Prostate gland (tissue), 2 donors: ENCODE measurements at regions not wholly inside any gene's neighbourhood (a gene's known extent, or its start where the extent isn't known, plus 50 kb on each side); places are given as distances from the start of the nearest gene placed in this dataset.

Source experiments
- DNase-seq: peaks from one replicate; pipeline ENCODE4 v3.0.0-alpha.2; 2019; ENCODE audit warnings: low spot score
- H3K27ac ChIP-seq, 2 donors: fragments of 200-600 bp; sonication (generic); 2 replicates each; pipeline ENCODE4 v1.5.1; 2017 to 2019
- H3K27me3 ChIP-seq: fragments of 200-600 bp; sonication (generic); replicated peaks from 2 replicates; pipeline ENCODE4 v1.5.1; 2019; ENCODE audit not compliant: insufficient read depth
- H3K36me3 ChIP-seq, 2 donors: fragments of 200-600 bp; sonication (generic); 1 replicate in 1 of 2; 2 replicates in 1 of 2; pipeline versions ENCODE4 v1.5.1 to v1.8.1; 2017 to 2019
- H3K4me1 ChIP-seq: fragments of 200-600 bp; sonication (generic); replicated peaks from 2 replicates; pipeline ENCODE4 v1.5.1; 2019
- H3K4me3 ChIP-seq, 2 donors: fragments of 200-600 bp; sonication (generic); 2 replicates each; pipeline ENCODE4 v1.5.1; 2017 to 2019
- H3K9me3 ChIP-seq: fragments of 200-600 bp; sonication (generic); 2 replicates; pipeline ENCODE4 v1.5.1; 2017
- POLR2A ChIP-seq: fragments of 450-650 bp; IDR thresholded peaks from one replicate; pipeline ENCODE4 v1.6.1; 2016; ENCODE audit warnings: antibody characterized with exemption, mild to moderate bottlenecking
- POLR2AphosphoS5 ChIP-seq: sonication (generic); formaldehyde crosslinking; IDR thresholded peaks from one replicate; pipeline ENCODE4 v1.6.1; 2017; ENCODE audit warnings: antibody characterized with exemption
- WGBS: methylation state at CpG from one replicate; pipeline ENCODE4 v1.1.5; 2018; 5-methylcytosine and 5-hydroxymethylcytosine counted together
- intact Hi-C: fragments of 100-400 bp; cut with DNase I; formaldehyde crosslinking; loops from one replicate; pipeline ENCODE4 v1.14.2; 2022
- TF ChIP-seq, protein P1 (sequence below), 4 experiments: fragments of 200-600 bp in 2 of 4; fragments of 450-650 bp in 2 of 4; sonication (generic) in 2 of 4; IDR thresholded peaks; 1 replicate in 3 of 4; 2 replicates in 1 of 4; pipeline ENCODE4 v1.5.1; 2016 to 2019; ENCODE audit warnings: antibody characterized with exemption in 4 of 4, mild to moderate bottlenecking in 2 of 4, moderate library complexity in 2 of 4

- intact Hi-C loops = no loop called here
- no peaks in the 10 kb centered on the region for H3K4me1 ChIP-seq
- H3K27me3 ChIP-seq = no peaks in the 10 kb centered on the region
- no peak for DNase-seq
- H3K4me3 ChIP-seq = no peak overlapping the region
- TF ChIP-seq POLR2A = no peak
- TF ChIP-seq, protein P1, sequence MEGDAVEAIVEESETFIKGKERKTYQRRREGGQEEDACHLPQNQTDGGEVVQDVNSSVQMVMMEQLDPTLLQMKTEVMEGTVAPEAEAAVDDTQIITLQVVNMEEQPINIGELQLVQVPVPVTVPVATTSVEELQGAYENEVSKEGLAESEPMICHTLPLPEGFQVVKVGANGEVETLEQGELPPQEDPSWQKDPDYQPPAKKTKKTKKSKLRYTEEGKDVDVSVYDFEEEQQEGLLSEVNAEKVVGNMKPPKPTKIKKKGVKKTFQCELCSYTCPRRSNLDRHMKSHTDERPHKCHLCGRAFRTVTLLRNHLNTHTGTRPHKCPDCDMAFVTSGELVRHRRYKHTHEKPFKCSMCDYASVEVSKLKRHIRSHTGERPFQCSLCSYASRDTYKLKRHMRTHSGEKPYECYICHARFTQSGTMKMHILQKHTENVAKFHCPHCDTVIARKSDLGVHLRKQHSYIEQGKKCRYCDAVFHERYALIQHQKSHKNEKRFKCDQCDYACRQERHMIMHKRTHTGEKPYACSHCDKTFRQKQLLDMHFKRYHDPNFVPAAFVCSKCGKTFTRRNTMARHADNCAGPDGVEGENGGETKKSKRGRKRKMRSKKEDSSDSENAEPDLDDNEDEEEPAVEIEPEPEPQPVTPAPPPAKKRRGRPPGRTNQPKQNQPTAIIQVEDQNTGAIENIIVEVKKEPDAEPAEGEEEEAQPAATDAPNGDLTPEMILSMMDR (IDR thresholded peaks at IDR 0.05) = no peak
- no peak for TF ChIP-seq POLR2AphosphoS5
- no peaks in the 10 kb centered on the region for H3K36me3 ChIP-seq
- H3K9me3 ChIP-seq = no peaks in the 10 kb centered on the region
- no peak overlapping the region for H3K27ac ChIP-seq
- 93% methylated on average over 19 of the region's 19 CpGs for WGBS
Observed at GRCh38 chr2:6495466-6495865, 370.2 kb downstream of the CMPK2 start.

DNA sequence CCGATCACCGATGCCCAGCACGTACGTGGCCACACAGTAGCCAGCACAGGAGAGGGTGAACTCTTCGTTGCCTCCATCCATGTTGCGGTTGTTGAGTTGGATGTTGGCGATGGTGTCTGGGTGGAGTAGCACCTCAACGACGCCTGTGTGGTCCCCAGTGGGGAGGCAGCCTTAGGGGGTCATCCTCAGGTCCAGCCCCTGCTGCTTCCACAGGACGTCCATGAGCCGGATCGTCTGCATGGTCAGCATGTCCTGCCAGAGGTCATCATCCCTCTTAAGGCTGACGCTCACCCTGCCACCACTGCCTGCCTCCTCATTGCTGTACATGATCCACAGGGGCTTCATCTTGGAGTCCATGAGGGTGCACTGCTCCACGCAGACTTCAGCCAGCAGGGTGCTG, 369.3 kb downstream of the CMPK2 start:
- no peak overlapping the region for H3K4me3 ChIP-seq
- DNase-seq = no peak
- TF ChIP-seq, protein P1 (IDR thresholded peaks at IDR 0.05) = no peak
- TF ChIP-seq POLR2A (no peak), POLR2AphosphoS5 (no peak)
- H3K27me3 ChIP-seq = no peaks in the 10 kb centered on the region
- H3K27ac ChIP-seq = no peak overlapping the region
- intact Hi-C loops = no loop called here
- no peaks in the 10 kb centered on the region for H3K9me3 ChIP-seq
- 95% methylated on average over 14 of the region's 14 CpGs for WGBS
- H3K36me3 ChIP-seq = no peaks in the 10 kb centered on the region
- H3K4me1 ChIP-seq = no peaks in the 10 kb centered on the region

GRCh38 chr2:6497048-6497447, 368.7 kb downstream of the CMPK2 start:
- intact Hi-C loops = no loop called here
- Histone ChIP-seq H3K27me3 (no peaks in the 10 kb centered on the region), H3K4me1 (no peaks in the 10 kb centered on the region), H3K27ac (no peak overlapping the region), H3K4me3 (no peak overlapping the region), H3K36me3 (no peaks in the 10 kb centered on the region), H3K9me3 (no peaks in the 10 kb centered on the region)
- TF ChIP-seq POLR2AphosphoS5 (no peak), POLR2A (no peak)
- DNase-seq = no peak
- 64% methylated on average over 1 of the region's 1 CpG for WGBS

DNA sequence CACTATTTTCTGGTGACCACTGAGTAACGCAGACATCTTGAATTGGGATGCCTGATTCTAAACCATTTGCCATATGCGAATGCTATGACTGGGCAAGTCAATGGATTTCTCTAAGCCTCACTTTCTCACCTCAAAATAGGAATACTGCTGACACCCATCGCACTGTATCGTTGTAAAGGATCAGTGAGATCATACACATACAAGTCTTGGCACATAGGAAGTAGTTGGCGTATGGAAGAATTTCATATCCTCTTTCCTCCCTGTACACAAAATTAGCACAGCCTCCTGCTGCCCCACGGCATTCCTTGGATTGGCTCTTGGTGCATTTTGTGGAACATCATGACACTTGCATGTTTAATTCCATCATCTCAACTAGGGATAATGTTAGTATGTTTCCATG, 366.9 kb downstream of the CMPK2 start:
- WGBS = 94% methylated on average over 6 of the region's 6 CpGs
- no peak overlapping the region for H3K4me3 ChIP-seq
- no peaks in the 10 kb centered on the region for H3K27me3 ChIP-seq
- DNase-seq = no peak
- H3K27ac ChIP-seq = no peak overlapping the region
- TF ChIP-seq POLR2AphosphoS5 = no peak
- TF ChIP-seq, protein P1 (IDR thresholded peaks at IDR 0.05) = no peak
- H3K9me3 ChIP-seq = no peaks in the 10 kb centered on the region
- intact Hi-C loops = no loop called here
- no peaks in the 10 kb centered on the region for H3K36me3 ChIP-seq
- no peaks in the 10 kb centered on the region for H3K4me1 ChIP-seq

GRCh38 chr2:6499691-6500090, 366.0 kb downstream of the CMPK2 start:
- no peaks in the 10 kb centered on the region for H3K4me1 ChIP-seq
- WGBS = 70% methylated on average over 2 of the region's 2 CpGs
- intact Hi-C loops = no loop called here
- no peaks in the 10 kb centered on the region for H3K36me3 ChIP-seq
- TF ChIP-seq, protein P1 (IDR thresholded peaks at IDR 0.05) = no peak
- DNase-seq = no peak
- H3K27ac ChIP-seq = no peak overlapping the region
- no peaks in the 10 kb centered on the region for H3K9me3 ChIP-seq
- H3K4me3 ChIP-seq = no peak overlapping the region
- no peaks in the 10 kb centered on the region for H3K27me3 ChIP-seq
